Activated naive CD8-positive, alpha-beta T cell treated with anti-CD3 and anti-CD28 coated beads for 36 hours (primary cell): ENCODE measurements at regions not wholly inside any gene's neighbourhood (a gene's known extent, or its start where the extent isn't known, plus 50 kb on each side); places are given as distances from the start of the nearest gene placed in this dataset.
"Not testable (repeated sequence)": the region's sequence is repeated elsewhere in the genome, so short reads cannot be mapped to it uniquely, and the experiment has no call there.

Experiments used
- DNase-seq: peaks from one replicate; pipeline ENCODE4 v3.0.0; 2021
- H3K27ac Mint-ChIP-seq: one replicate; pipeline ENCODE4 v1.8.0; 2022; ENCODE audit warnings: mild to moderate bottlenecking, moderate library complexity, mixed read lengths
- H3K27me3 Mint-ChIP-seq: one replicate; pipeline ENCODE4 v1.8.0; 2022; ENCODE audit warnings: mild to moderate bottlenecking, mixed read lengths
- H3K36me3 Mint-ChIP-seq: one replicate; pipeline ENCODE4 v1.8.0; 2021; ENCODE audit warnings: mild to moderate bottlenecking, mixed read lengths
- H3K4me1 Mint-ChIP-seq: one replicate; pipeline ENCODE4 v1.8.0; 2021; ENCODE audit warnings: mixed read lengths
- H3K4me3 Mint-ChIP-seq: one replicate; pipeline ENCODE4 v1.8.0; 2022; ENCODE audit warnings: mild to moderate bottlenecking, moderate library complexity, mixed read lengths
- H3K9me3 Mint-ChIP-seq: one replicate; pipeline ENCODE4 v1.8.0; 2022; ENCODE audit warnings: mixed read lengths

DNA sequence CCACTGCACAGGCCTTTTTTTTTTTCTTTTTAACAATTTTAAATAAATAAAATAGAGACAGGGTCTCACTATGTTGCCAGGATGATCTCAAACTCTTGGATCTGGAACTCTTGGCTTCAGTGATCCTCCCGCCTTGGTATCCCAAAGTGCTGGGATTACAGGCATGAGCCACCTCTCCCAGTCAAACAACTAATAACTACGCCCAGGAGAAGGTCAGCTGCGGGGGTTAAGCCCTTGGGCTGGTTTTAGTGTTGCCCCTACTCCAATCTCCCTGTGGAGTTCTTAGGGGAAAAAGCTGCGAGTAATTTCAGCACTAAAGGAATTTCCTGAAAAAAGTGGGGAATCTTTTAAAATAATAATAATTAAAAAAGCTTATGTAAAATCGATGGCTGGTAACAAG, 96.4 kb upstream of the XPO1 start:
- H3K4me1 Mint-ChIP-seq = no peaks in the 10 kb centered on the region

DNA sequence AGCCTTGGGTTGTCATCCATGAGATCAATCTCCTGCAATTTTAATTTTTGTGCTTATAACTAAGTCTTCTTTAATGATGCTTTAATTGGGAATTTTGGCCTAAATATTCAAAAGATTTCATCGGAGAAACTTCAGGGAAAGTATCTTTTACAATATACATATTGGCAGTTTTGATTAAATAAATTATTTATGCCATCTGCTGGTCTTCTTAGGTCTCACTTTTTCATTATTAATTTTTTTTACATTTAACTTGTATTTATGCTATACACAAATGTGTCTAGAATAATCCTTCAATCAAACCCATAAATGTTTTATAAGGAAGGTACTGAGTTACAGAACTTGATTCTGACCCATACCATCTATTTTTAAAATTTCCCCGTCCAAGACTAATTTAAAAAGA, 95.1 kb upstream of the XPO1 start:
- no peaks in the 10 kb centered on the region for H3K27me3 Mint-ChIP-seq
- no peak overlapping the region for H3K4me3 Mint-ChIP-seq
- no peak overlapping the region for H3K27ac Mint-ChIP-seq
- no peak for DNase-seq
- H3K36me3 Mint-ChIP-seq = no peaks in the 10 kb centered on the region
- no peaks in the 10 kb centered on the region for H3K4me1 Mint-ChIP-seq
- H3K9me3 Mint-ChIP-seq = no peaks in the 10 kb centered on the region

More for the DNA sequence above, 96.4 kb upstream of the XPO1 start:
- Mint-ChIP-seq H3K4me3 (no peak overlapping the region), H3K9me3 (no peaks in the 10 kb centered on the region), H3K27me3 (no peaks in the 10 kb centered on the region), H3K36me3 (no peaks in the 10 kb centered on the region), H3K27ac (no peak overlapping the region)
- no peak for DNase-seq

DNA sequence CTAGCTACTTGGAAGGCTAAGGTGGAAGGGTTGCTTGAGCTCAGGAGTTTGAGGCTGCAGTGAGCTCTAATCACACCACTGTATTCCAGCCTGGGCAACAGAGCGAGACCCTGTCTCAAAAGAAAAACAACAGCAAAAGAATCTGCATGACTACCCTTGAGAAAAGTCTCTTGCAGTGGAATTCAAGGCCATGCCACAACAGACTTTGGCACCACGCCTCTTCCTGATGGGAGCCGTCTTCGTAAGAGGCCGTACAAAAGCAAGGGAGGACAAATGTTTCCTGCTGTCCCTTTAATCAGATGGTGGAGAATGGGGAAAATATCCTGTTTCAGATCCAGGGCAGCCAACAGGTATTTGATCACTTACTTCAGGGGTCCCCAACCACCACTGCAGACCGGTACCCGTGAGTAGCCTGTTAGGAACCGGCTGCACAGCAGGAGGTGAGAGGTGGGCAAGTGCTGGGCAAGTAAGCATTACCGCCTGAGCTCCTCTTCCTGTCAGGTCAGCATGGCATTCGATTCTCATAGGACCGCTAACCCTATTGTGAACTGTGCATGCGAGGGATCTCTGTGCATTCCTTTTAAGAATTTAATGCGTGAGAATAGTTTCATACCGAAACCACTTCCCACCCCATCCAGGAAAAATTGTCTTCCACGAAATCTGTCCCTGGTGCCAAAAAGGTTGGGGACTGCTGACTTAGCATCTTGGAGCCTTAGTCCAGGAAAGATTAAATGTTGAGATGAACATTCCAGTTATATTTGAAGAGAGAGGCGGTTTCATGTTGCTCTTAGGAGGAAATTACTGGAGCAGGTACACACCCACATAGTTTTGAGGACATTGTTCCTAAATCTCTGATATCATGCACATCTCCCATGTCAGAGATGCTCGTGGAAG, 94.4 kb upstream of the XPO1 start:
- H3K4me1 Mint-ChIP-seq = no peaks in the 10 kb centered on the region
- H3K9me3 Mint-ChIP-seq = no peaks in the 10 kb centered on the region
- H3K27me3 Mint-ChIP-seq = no peaks in the 10 kb centered on the region
- no peak for DNase-seq
- H3K27ac Mint-ChIP-seq = no peak overlapping the region
- no peaks in the 10 kb centered on the region for H3K36me3 Mint-ChIP-seq
- H3K4me3 Mint-ChIP-seq = no peak overlapping the region

DNA sequence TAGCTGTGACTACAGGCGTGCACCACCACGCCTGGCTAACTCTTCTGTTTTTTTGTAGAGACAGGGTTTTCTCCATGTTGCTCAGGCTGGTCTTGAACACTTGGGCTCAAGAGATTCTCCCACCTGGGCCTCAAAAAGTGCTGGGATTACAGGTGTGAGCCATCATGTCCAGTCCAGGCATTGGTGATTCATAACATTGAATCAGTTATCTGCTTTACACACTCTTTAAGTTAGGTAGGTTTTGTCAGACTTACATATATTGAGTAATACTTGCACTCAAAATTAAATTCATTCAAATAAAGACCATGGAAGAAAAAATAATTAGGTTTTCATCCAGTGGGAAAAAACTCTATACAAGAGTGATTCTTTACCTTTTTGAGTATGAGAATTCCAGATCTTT, 93.2 kb upstream of the XPO1 start:
- no peaks in the 10 kb centered on the region for H3K27me3 Mint-ChIP-seq
- no peaks in the 10 kb centered on the region for H3K36me3 Mint-ChIP-seq
- H3K27ac Mint-ChIP-seq = no peak overlapping the region
- DNase-seq = no peak
- no peak overlapping the region for H3K4me3 Mint-ChIP-seq
- no peaks in the 10 kb centered on the region for H3K4me1 Mint-ChIP-seq
- H3K9me3 Mint-ChIP-seq = no peaks in the 10 kb centered on the region

- Mint-ChIP-seq H3K27me3 (no peaks in the 10 kb centered on the region), H3K4me3 (no peak overlapping the region)
These were observed 88.7 kb upstream of the XPO1 start for GRCh38 chr2:61626827-61627226.

GRCh38 chr2:61623747-61624146, 85.6 kb upstream of the XPO1 start:
- Mint-ChIP-seq H3K27me3 (no peaks in the 10 kb centered on the region), H3K27ac (no peak overlapping the region), H3K4me1 (peaks cover 6% of the 10 kb centered on the region), H3K36me3 (no peaks in the 10 kb centered on the region), H3K9me3 (no peaks in the 10 kb centered on the region), H3K4me3 (no peak overlapping the region)
- DNase-seq = no peak

More at GRCh38 chr2:61626827-61627226, 88.7 kb upstream of the XPO1 start:
- no peaks in the 10 kb centered on the region for H3K4me1 Mint-ChIP-seq
- no peaks in the 10 kb centered on the region for H3K9me3 Mint-ChIP-seq
- H3K36me3 Mint-ChIP-seq = no peaks in the 10 kb centered on the region
- H3K27ac Mint-ChIP-seq = no peak overlapping the region
- DNase-seq = no peak

DNA sequence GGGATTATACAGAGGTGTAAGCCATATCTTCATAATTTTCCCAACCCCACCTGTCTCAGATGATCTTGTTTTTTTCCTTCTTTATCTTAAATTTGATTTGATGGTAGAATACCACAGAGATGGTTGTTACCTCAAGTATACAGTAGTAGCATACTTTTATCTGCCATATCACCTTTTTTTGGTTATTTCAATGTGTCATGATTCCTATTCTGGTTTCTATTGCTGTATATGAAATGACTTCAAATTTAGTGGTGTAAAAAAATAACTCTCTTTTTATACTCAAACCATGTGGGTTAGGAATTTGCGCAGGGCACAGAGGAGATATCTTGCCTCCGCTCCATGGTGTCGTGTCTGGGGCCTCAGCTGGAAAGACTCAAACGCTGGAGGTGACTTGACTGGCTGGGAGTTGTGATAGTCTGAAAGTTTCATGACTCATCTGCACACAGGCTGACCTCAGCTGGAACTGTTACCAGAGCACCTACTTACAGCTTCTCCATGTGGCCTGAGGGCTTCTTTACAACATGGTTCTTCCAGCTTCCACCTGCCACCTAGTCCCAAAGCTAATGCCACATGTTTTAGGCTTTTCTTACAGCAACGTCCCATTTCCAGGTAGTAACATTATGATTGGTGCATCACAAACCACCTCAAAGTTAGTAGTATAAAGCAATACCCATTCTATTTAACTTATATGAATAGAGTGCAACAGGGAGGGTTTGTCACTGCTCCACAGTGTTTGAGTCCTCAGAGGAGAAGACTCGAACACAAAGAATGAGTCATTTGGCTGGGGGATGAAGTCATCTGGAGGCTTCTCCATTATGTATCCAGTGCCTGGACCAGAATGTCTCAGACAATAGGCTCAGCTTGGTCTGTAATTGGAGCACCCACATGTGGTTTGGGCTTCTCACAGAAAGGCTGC, 82.3 kb upstream of the XPO1 start:
- no peaks in the 10 kb centered on the region for H3K9me3 Mint-ChIP-seq
- peaks cover 6% of the 10 kb centered on the region for H3K4me1 Mint-ChIP-seq
- no peak overlapping the region for H3K27ac Mint-ChIP-seq
- no peaks in the 10 kb centered on the region for H3K27me3 Mint-ChIP-seq
- no peak overlapping the region for H3K4me3 Mint-ChIP-seq
- H3K36me3 Mint-ChIP-seq = no peaks in the 10 kb centered on the region
- DNase-seq = peak; percentile 3

GRCh38 chr2:61619561-61619960, 81.4 kb upstream of the XPO1 start:
- DNase-seq = no peak
- H3K36me3 Mint-ChIP-seq = no peaks in the 10 kb centered on the region
- no peak overlapping the region for H3K27ac Mint-ChIP-seq
- H3K4me3 Mint-ChIP-seq = no peak overlapping the region
- no peaks in the 10 kb centered on the region for H3K27me3 Mint-ChIP-seq
- H3K9me3 Mint-ChIP-seq = no peaks in the 10 kb centered on the region
- H3K4me1 Mint-ChIP-seq = peaks cover 6% of the 10 kb centered on the region

DNA sequence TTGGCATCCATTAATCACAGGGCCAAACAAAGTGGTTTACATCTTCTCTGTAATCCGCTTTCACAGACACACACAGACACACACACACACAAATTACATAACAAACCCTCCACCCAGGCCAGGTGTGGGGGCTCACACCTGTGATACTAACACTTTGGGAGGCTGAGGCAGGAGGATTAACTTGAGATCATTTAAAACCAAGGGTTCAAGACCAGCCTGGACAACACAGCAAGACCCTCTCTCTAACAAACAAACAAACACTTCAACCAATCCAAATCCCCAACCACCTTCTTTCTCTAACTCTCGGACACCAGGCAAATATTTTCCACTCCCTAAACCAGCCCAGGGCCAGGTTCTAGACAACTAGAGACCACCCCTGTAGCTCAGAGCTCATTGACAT, 79.5 kb upstream of the XPO1 start:
- DNase-seq = no peak
- no peaks in the 10 kb centered on the region for H3K36me3 Mint-ChIP-seq
- H3K4me3 Mint-ChIP-seq = no peak overlapping the region
- H3K9me3 Mint-ChIP-seq = no peaks in the 10 kb centered on the region
- no peak overlapping the region for H3K27ac Mint-ChIP-seq
- peaks cover 6% of the 10 kb centered on the region for H3K4me1 Mint-ChIP-seq
- H3K27me3 Mint-ChIP-seq = no peaks in the 10 kb centered on the region

DNA sequence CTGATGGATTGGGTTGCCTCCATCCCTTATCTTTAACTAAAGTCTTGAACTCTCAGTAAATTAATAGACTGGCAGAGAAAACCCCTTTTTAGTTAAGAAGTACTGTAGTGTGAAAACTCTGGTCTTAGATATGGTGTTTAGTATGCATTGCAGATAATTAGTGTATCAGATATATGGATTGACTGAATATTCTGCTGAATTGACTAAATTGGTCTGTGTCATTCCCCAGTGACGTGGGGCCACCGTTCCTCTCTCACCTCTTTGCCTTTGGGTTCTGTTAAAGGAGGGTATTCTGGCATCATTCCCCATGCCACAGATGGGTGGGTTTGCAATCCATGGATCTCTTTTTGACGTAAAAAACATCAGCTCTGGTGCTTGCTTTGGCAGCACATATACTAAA, 67.1 kb upstream of the XPO1 start:
- no peak overlapping the region for H3K4me3 Mint-ChIP-seq
- no peaks in the 10 kb centered on the region for H3K27me3 Mint-ChIP-seq
- H3K4me1 Mint-ChIP-seq = no peaks in the 10 kb centered on the region
- no peaks in the 10 kb centered on the region for H3K36me3 Mint-ChIP-seq
- H3K27ac Mint-ChIP-seq = no peak overlapping the region
- DNase-seq = no peak
- H3K9me3 Mint-ChIP-seq = no peaks in the 10 kb centered on the region

GRCh38 chr2:61604433-61604832, 66.3 kb upstream of the XPO1 start:
- Mint-ChIP-seq H3K27ac (no peak overlapping the region), H3K4me1 (no peaks in the 10 kb centered on the region), H3K9me3 (no peaks in the 10 kb centered on the region), H3K27me3 (no peaks in the 10 kb centered on the region), H3K36me3 (no peaks in the 10 kb centered on the region), H3K4me3 (no peak overlapping the region)
- DNase-seq = no peak

DNA sequence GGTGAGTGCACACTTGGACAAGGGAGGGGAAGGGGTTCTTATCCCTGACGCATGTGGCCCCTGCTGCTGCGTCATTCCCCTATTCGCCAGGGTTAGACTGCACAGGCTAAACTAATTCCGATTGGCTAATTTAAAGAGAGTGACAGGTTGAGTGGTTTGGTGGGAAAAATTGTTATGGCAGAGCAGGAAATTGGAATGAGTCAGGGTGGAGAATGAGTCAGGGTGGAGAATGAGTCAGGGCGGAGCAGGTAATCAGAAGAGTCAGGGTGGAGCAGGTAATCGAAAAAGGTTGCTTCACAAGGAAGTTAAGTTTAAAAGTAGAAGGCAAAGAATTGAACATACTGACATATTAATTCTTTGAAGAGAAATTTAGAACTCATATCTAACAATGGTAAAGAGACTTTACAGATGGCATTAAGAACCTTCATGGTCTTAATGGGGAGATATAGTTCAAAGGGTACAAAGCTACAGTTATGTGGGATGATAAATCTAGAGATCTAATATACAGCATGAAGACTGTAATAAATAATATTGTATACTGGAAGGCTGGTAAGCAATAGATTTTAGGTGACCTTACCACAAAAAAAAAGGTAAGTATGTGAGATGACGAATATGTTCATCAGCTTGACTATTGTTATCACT, 60.5 kb upstream of the XPO1 start:
- H3K27me3 Mint-ChIP-seq, H3K9me3 Mint-ChIP-seq, H3K4me3 Mint-ChIP-seq, H3K36me3 Mint-ChIP-seq, DNase-seq, H3K27ac Mint-ChIP-seq, H3K4me1 Mint-ChIP-seq: not testable (repeated sequence)

DNA sequence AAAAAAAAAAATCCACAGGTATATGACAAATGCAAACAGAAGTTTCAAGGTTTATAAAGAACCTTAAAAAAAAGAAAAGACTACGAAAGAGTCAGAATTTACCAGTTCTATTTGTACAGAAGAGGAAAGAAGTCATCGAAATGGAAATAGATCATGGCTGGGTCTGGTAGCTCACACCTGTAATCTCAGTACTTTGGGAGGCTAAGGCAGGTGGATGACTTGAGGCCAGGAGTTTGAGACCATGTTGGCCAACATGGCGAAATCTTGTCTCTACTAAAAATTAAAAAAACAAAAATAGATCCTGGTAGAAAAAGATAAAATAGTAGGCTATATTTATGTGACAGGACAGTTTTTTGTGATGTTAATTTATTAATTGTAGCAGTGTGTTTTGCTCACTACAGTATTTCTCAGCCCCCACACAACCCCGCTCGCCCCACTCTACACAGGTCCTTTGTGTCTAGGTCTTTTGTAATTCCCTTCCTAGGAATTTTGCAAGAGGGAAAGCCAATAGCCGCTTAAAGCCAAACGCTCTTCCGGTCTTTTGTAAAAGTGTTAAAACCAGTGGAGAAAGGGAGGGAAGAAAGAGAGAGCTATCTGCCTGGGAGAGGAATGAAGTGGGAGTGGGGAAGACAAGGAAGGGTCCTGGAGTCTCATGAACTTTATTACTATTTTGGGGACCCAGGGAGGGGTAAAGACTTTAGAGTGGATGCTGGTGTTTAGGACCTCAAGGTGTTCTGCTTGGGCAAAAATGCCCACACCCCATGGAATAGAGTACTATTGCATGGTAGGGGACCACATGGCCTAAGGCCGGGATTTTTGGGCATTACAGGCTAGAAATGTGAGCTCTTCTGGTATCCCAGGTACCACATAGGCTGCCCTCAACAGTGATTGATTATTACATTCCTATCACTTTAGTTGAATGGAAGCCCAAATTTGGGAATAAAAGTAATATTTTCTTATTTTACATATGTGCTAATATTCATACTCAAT, 59.4 kb upstream of the XPO1 start:
- no peaks in the 10 kb centered on the region for H3K27me3 Mint-ChIP-seq
- no peak overlapping the region for H3K4me3 Mint-ChIP-seq
- H3K4me1 Mint-ChIP-seq = peaks cover 3% of the 10 kb centered on the region
- H3K27ac Mint-ChIP-seq = no peak overlapping the region
- peaks cover 7% of the 10 kb centered on the region for H3K9me3 Mint-ChIP-seq
- DNase-seq = no peak
- H3K36me3 Mint-ChIP-seq = no peaks in the 10 kb centered on the region

- H3K36me3 Mint-ChIP-seq, H3K27ac Mint-ChIP-seq, DNase-seq, H3K27me3 Mint-ChIP-seq, H3K9me3 Mint-ChIP-seq, H3K4me1 Mint-ChIP-seq, H3K4me3 Mint-ChIP-seq: not testable (repeated sequence)
These were observed 56.0 kb upstream of the XPO1 start for GRCh38 chr2:61594201-61594600.
